Esophagus squamous epithelium (tissue), 5 donors: ENCODE measurements at regions not wholly inside any gene's neighbourhood (a gene's known extent, or its start where the extent isn't known, plus 50 kb on each side); places are given as distances from the start of the nearest gene placed in this dataset.

Source experiments
- DNase-seq: peaks from one replicate; lab custom pipeline; 2025; lab: John Stamatoyannopoulos, UW
- H3K27ac ChIP-seq, 4 donors: fragments of 200-600 bp; sonication (generic); one replicate each; pipeline ENCODE4 v1.5.1; 2016 to 2019; ENCODE audit warnings: mild to moderate bottlenecking in 1 of 4
- H3K27me3 ChIP-seq, 4 donors: fragments of 200-600 bp; sonication (generic); 1 replicate in 3 of 4; 2 replicates in 1 of 4; pipeline versions ENCODE4 v1.5.1 to v1.6.0; 2017 to 2021; ENCODE audit warnings: antibody characterized with exemption in 1 of 4
- H3K36me3 ChIP-seq, 3 donors: fragments of 200-600 bp; sonication (generic); one replicate each; pipeline ENCODE4 v1.5.1; 2016 to 2019
- H3K4me1 ChIP-seq, 3 donors: fragments of 200-600 bp; sonication (generic); one replicate each; pipeline ENCODE4 v1.5.1; 2017 to 2019
- H3K4me3 ChIP-seq, 4 donors: fragments of 200-600 bp; sonication (generic); 1 replicate in 3 of 4; 2 replicates in 1 of 4; pipeline ENCODE4 v1.5.1; 2016 to 2019; ENCODE audit warnings: mild to moderate bottlenecking in 2 of 4, moderate library complexity in 1 of 4
- H3K9me3 ChIP-seq, 3 donors: fragments of 200-600 bp; sonication (generic); one replicate each; pipeline ENCODE4 v1.5.1; 2016 to 2019
- CTCF ChIP-seq, 6 experiments: fragments of 450-650 bp in 4 of 6; fragments of 200-600 bp in 2 of 6; sonication (generic) in 2 of 6; IDR thresholded peaks; one replicate each; pipeline ENCODE4 v1.5.1; 2016 to 2019; ENCODE audit warnings: antibody characterized with exemption in 6 of 6, mild to moderate bottlenecking in 4 of 6, moderate library complexity in 4 of 6
- POLR2A ChIP-seq, 4 donors: fragments of 450-650 bp; IDR thresholded peaks; one replicate each; pipeline ENCODE4 v1.6.1; 2017; ENCODE audit warnings: antibody characterized with exemption in 4 of 4, mild to moderate bottlenecking in 4 of 4, moderate library complexity in 3 of 4
- WGBS, 2 donors: methylation state at CpG; one replicate each; pipeline ENCODE4 v1.1.5; 2018; 5-methylcytosine and 5-hydroxymethylcytosine counted together
- intact Hi-C: fragments of 100-400 bp; cut with DNase I; formaldehyde crosslinking; loops from one replicate; pipeline ENCODE4 v1.15.0; 2022
- donor health status: DM: yes; HTN: yes; CAD: no.

GRCh38 chr5:121160591-121160990 is 691.1 kb upstream of the FTMT start:
- TF ChIP-seq CTCF (IDR thresholded peaks at IDR 0.05): no peak
- no peak for TF ChIP-seq POLR2A (IDR thresholded peaks at IDR 0.05)
- WGBS, 2 donors: 43 to 69% methylated on average over 1 of the region's 1 CpG
- intact Hi-C loops: no loop called here

DNA sequence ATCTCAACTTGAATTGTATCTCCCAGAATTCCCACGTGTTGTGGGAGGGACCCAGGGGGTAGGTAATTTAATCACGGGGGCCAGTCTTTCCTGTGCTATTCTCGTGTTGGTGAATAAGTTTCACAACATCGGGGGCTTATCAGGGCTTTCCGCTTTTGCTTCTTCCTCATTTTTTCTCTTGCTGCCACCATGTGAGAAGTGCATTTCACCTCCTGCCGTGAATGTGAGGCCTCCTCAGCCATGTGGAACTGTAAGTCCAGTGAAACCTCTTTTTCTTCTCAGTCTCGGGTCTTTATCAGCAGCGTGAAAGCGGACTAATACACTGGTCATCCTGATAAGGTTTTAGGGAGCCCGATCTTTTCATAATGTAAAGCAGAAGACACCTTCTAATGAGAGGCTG is 687.0 kb upstream of the FTMT start:
- no peaks in the 10 kb centered on the region for H3K27me3 ChIP-seq
- no peak overlapping the region for H3K4me3 ChIP-seq
- H3K9me3 ChIP-seq: no peaks in the 10 kb centered on the region
- H3K4me1 ChIP-seq: no peaks in the 10 kb centered on the region
- intact Hi-C loops: no loop called here
- no peak for TF ChIP-seq CTCF (IDR thresholded peaks at IDR 0.05)
- TF ChIP-seq POLR2A (IDR thresholded peaks at IDR 0.05): no peak
- 61 to 72% methylated on average over 10 of the region's 10 CpGs for WGBS, 2 donors
- H3K27ac ChIP-seq: no peak overlapping the region
- no peak for DNase-seq
- H3K36me3 ChIP-seq: no peaks in the 10 kb centered on the region

More at GRCh38 chr5:121160591-121160990, 691.1 kb upstream of the FTMT start:
- no peaks in the 10 kb centered on the region for H3K4me1 ChIP-seq
- no peak overlapping the region for H3K4me3 ChIP-seq
- H3K36me3 ChIP-seq: no peaks in the 10 kb centered on the region
- H3K27ac ChIP-seq: no peak overlapping the region
- no peaks in the 10 kb centered on the region for H3K9me3 ChIP-seq
- no peaks in the 10 kb centered on the region for H3K27me3 ChIP-seq
- no peak for DNase-seq

DNA sequence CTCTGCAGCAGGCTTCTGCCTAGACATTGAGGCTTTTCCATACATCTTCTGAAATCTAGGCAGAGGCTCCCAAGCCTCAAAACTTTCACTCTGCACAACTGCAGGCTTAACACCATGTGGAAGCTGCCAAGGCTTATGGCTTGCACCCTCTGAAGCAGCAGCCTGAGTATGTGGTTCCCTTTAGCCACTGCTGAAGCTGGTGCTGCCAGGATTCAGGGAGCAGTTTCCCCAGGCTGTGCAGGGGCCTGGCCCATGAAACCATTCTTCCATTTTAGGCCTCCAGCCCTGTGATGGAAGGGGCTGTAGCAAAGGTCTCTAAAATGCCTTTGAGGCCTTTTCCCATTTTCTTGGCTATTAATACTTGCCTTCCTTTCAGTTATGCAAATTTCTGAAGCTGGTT is 680.3 kb upstream of the FTMT start:
- no peak overlapping the region for H3K4me3 ChIP-seq
- H3K9me3 ChIP-seq: no peaks in the 10 kb centered on the region
- H3K4me1 ChIP-seq: no peaks in the 10 kb centered on the region
- no peaks in the 10 kb centered on the region for H3K36me3 ChIP-seq
- H3K27ac ChIP-seq: no peak overlapping the region
- no peak for TF ChIP-seq POLR2A (IDR thresholded peaks at IDR 0.05)
- no peak for TF ChIP-seq CTCF (IDR thresholded peaks at IDR 0.05)
- intact Hi-C loops: no loop called here
- no peak for DNase-seq
- H3K27me3 ChIP-seq: no peaks in the 10 kb centered on the region

- H3K4me1 ChIP-seq: no peaks in the 10 kb centered on the region
- no peaks in the 10 kb centered on the region for H3K27me3 ChIP-seq
- DNase-seq: no peak
- intact Hi-C loops: no loop called here
- no peak overlapping the region for H3K27ac ChIP-seq
- WGBS, 2 donors: 45 to 49% methylated on average over 2 of the region's 2 CpGs
- H3K9me3 ChIP-seq: no peaks in the 10 kb centered on the region
- TF ChIP-seq POLR2A (IDR thresholded peaks at IDR 0.05): no peak
- no peak for TF ChIP-seq CTCF (IDR thresholded peaks at IDR 0.05)
- H3K4me3 ChIP-seq: no peak overlapping the region
- no peaks in the 10 kb centered on the region for H3K36me3 ChIP-seq
Observed at GRCh38 chr5:121171834-121172233, 679.8 kb upstream of the FTMT start.

DNA sequence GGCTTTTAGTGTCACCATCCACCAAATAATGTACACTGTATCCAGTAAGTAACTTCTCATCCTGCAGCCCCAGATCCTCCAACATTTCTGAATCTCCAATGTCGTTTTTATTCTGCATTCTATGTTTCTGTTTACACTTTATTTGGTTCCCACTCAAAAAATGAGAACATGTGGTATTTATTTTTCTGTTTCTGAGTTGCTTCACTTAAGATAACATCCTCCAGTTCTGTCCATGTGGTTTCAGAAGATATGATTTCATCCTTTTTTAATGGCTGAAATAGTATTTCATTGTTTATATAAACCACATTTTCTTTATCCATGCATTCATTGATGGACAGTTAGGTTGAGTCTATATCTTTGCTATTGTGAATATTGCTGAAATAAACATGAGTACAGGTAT is 677.3 kb upstream of the FTMT start:
- TF ChIP-seq CTCF (IDR thresholded peaks at IDR 0.05): no peak
- TF ChIP-seq POLR2A (IDR thresholded peaks at IDR 0.05): no peak
- Histone ChIP-seq H3K27me3 (no peaks in the 10 kb centered on the region), H3K27ac (no peak overlapping the region), H3K4me3 (no peak overlapping the region), H3K36me3 (no peaks in the 10 kb centered on the region), H3K4me1 (no peaks in the 10 kb centered on the region), H3K9me3 (no peaks in the 10 kb centered on the region)
- intact Hi-C loops: no loop called here
- 3 to 11% methylated on average over 1 of the region's 1 CpG for WGBS, 2 donors
- DNase-seq: no peak
